ENCODE measurements at regions not wholly inside any gene's neighbourhood (a gene's known extent, or its start where the extent isn't known, plus 50 kb on each side); places are given as distances from the start of the nearest gene placed in this dataset.

- no peak for TF ChIP-seq CTCF (IDR thresholded peaks at IDR 0.05; ENCODE audit: insufficient read depth, low read length)
- no peak for TF ChIP-seq POLR2AphosphoS5 (IDR thresholded peaks at IDR 0.05; ENCODE audit: low read depth)
Observed at GRCh38 chr9:126125992-126126409, 200.6 kb upstream of the MVB12B start.

All from HL-60 (cell line).